ENCODE measurements at regions not wholly inside any gene's neighbourhood (a gene's known extent, or its start where the extent isn't known, plus 50 kb on each side); places are given as distances from the start of the nearest gene placed in this dataset.

DNA sequence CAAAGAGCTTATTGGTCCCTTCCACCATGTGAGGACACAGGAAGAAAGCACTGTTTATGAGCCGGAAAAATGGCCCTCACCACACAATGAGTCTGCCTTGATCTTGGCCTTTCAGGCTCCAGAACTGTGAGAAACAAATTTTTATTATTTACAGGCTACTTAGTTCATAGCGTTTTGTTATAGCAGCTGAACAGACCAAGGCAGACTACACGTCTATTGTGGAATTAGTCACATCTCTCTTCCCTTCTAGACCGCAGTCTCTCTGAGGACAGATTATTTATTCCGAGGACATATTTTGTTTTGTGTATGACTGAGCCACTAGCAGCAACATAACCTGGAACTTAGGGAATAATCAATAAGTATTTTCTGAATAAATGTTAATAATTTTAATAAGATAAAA, 125.5 kb downstream of the ASB1 start:
- ChIA-PET POLR2A (no interaction called here), CTCF (interaction anchor here (0.5 kb wide), 1 partner anchor 75 kb away, joined by 3 read pairs; no protein-coding TSS in a partner anchor)
- DNase-seq (ENCODE audit: extremely low spot score): no peak
- TF ChIP-seq FOXK2 (IDR thresholded peaks at IDR 0.05): no peak
- TF ChIP-seq FOXA1 (IDR thresholded peaks at IDR 0.05): no peak
- TF ChIP-seq FOXM1 (IDR thresholded peaks at IDR 0.05; ENCODE audit: borderline replicate concordance): no peak
- no peak for TF ChIP-seq SUZ12 (IDR thresholded peaks at IDR 0.05)
- no peak for TF ChIP-seq TARDBP (IDR thresholded peaks at IDR 0.05)
- TF ChIP-seq SP1 (IDR thresholded peaks at IDR 0.05): no peak
- TF ChIP-seq CTBP1 (IDR thresholded peaks at IDR 0.05; ENCODE audit: borderline replicate concordance): no peak
- TF ChIP-seq ARNT (IDR thresholded peaks at IDR 0.05): no peak

DNA sequence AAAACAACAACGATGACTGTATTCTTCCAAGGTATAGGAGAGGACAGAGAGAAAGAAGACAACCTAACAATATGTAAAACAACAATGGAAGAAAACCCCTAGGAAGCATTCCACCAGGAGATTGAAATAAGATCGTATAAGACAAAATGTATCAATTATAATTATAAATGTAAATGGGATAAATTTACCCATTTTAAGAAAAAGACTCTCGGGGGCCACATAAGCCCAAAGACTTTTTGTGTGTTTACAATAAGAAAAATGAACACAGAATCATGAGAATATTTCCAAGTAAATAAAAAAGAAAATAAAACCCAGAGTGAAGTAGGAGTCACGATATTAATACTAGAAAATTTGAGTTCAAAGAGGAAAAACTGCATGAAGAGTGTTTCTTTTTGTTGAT, 126.4 kb downstream of the ASB1 start:
- DNase-seq (ENCODE audit: extremely low spot score): no peak
- TF ChIP-seq ELF4 (IDR thresholded peaks at IDR 0.05): no peak
- no peak for TF ChIP-seq TARDBP (IDR thresholded peaks at IDR 0.05)
- no peak for TF ChIP-seq FOXK2 (IDR thresholded peaks at IDR 0.05)
- no peak for TF ChIP-seq CTBP1 (IDR thresholded peaks at IDR 0.05; ENCODE audit: borderline replicate concordance)
- TF ChIP-seq HDGF (IDR thresholded peaks at IDR 0.05; ENCODE audit: borderline replicate concordance): no peak
- TF ChIP-seq NFRKB (IDR thresholded peaks at IDR 0.05): no peak
- TF ChIP-seq SP1 (IDR thresholded peaks at IDR 0.05): no peak
- no peak for TF ChIP-seq FOXA1 (IDR thresholded peaks at IDR 0.05)
- ChIA-PET POLR2A (no interaction called here), CTCF (no interaction called here)

- POLR2A ChIA-PET: no interaction called here
- CTCF ChIA-PET: no interaction called here
- DNase-seq (ENCODE audit: extremely low spot score): no peak
- no peak for TF ChIP-seq SUZ12 (IDR thresholded peaks at IDR 0.05)
- no peak for TF ChIP-seq ZNF384 (IDR thresholded peaks at IDR 0.05)
- TF ChIP-seq LEF1 (IDR thresholded peaks at IDR 0.05; ENCODE audit: borderline replicate concordance): no peak
- no peak for TF ChIP-seq CTBP1 (IDR thresholded peaks at IDR 0.05; ENCODE audit: borderline replicate concordance)
- TF ChIP-seq NFRKB (IDR thresholded peaks at IDR 0.05): no peak
- no peak for TF ChIP-seq ELF4 (IDR thresholded peaks at IDR 0.05)
- no peak for TF ChIP-seq SP1 (IDR thresholded peaks at IDR 0.05)
- no peak for TF ChIP-seq PKNOX1 (IDR thresholded peaks at IDR 0.05)
- TF ChIP-seq ARNT (IDR thresholded peaks at IDR 0.05): no peak
- TF ChIP-seq HDGF (IDR thresholded peaks at IDR 0.05; ENCODE audit: borderline replicate concordance): no peak
Measured at GRCh38 chr2:238554468-238555315, 128.0 kb downstream of the ASB1 start.

DNA sequence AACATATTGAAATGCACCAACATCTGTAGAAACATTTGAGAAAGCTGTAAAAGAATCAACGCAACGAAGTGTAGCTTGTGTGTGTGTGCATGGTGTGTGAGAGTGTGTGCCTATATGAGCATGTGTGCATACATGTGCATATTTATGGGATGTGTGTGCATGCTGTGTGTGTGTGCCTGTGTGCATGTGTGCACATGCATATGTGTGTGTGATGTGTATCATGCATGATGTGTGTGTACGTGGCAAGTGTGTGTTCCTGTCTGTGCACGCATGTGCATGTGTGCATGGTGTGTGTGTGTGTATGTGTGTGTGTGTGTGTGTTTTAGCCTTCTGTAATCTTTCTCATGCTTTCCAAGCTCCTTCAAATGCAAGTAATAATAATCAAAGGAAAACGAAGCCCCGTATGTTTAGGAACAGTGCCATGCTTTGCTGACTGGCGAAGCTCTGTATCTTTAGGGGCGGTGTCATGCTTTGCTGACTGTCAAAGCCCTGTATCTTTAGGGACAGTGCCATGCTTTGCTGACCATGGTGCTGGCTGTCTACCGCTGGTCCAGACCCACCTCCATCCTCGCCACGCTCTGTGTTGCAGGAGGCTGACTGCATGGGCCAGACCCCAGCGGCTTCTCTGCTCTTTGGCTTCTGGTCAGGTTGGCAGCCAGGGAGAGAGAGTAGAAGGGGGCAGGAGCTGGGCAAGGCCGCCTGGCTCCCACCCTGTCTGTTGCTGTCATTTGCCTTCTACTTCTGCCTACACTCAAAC, 129.2 kb downstream of the ASB1 start:
- no peak for TF ChIP-seq FOXK2 (IDR thresholded peaks at IDR 0.05)
- TF ChIP-seq FOXA1 (IDR thresholded peaks at IDR 0.05): no peak
- no peak for TF ChIP-seq BHLHE40 (IDR thresholded peaks at IDR 0.05; ENCODE audit: borderline replicate concordance)
- TF ChIP-seq HDGF (IDR thresholded peaks at IDR 0.05; ENCODE audit: borderline replicate concordance): no peak
- TF ChIP-seq L3MBTL2 (conservative IDR thresholded peaks at IDR 0.05): no peak
- TF ChIP-seq ARNT (IDR thresholded peaks at IDR 0.05): no peak
- TF ChIP-seq SP1 (IDR thresholded peaks at IDR 0.05): no peak
- no peak for TF ChIP-seq NFRKB (IDR thresholded peaks at IDR 0.05)
- TF ChIP-seq SUZ12 (IDR thresholded peaks at IDR 0.05): no peak
- no peak for TF ChIP-seq FOXM1 (IDR thresholded peaks at IDR 0.05; ENCODE audit: borderline replicate concordance)
- TF ChIP-seq ELF4 (IDR thresholded peaks at IDR 0.05): no peak
- POLR2A ChIA-PET: no interaction called here
- CTCF ChIA-PET: no interaction called here
- DNase-seq (ENCODE audit: extremely low spot score): no peak

DNA sequence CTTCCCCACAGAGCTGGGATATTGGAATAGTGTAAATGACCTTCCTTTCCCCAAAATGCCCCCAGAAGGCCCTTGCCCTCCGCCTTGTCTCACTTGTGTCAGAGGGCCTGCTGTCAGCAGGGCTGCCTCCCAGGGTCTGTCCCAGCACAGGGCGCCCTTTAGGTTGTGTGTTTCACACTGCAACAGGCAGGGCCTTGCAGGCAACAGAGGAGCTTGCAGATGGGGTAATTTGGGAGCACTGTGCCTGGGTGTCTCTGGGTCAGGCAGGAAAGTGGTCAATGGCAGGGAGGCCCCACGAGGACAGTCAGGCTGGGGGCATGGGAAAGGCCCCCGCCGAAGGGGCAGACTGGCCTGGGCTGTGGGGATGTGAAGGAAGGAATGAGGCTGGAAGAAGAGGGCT, 130.7 kb downstream of the ASB1 start:
- ChIA-PET CTCF (no interaction called here), POLR2A (no interaction called here)
- no peak for TF ChIP-seq ZNF384 (IDR thresholded peaks at IDR 0.05)

DNA sequence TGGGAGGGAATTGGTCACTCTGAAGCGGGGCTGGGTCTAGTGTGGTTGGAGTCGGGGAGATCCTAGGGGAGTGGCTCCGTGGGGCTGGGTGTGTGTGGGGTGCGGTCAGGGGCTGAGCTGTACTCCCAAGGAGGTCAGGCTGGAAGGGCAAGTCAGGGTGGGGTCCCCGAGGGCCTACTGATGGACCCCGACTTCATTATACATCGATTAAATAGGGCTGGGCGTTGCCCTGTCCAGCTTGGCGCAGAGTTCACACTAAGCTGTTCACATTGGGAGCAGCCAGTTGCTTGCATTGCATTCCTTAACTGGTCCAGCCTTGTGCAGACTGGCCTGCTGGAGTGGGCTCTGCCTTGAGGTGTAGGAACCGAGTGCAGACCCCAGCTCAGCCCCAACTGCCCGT, 131.2 kb downstream of the ASB1 start:
- ChIA-PET POLR2A (no interaction called here), CTCF (no interaction called here)
- no peak for DNase-seq (ENCODE audit: extremely low spot score)
- TF ChIP-seq SUZ12 (IDR thresholded peaks at IDR 0.05): no peak
- TF ChIP-seq ELF4 (IDR thresholded peaks at IDR 0.05): no peak
- no peak for TF ChIP-seq ARNT (IDR thresholded peaks at IDR 0.05)
- no peak for TF ChIP-seq ZNF384 (IDR thresholded peaks at IDR 0.05)
- TF ChIP-seq LEF1 (IDR thresholded peaks at IDR 0.05; ENCODE audit: borderline replicate concordance): no peak

More for the DNA sequence above, 130.7 kb downstream of the ASB1 start:
- DNase-seq (ENCODE audit: extremely low spot score): no peak

- TF ChIP-seq TARDBP (IDR thresholded peaks at IDR 0.05) (no peak), HDGF (IDR thresholded peaks at IDR 0.05; ENCODE audit: borderline replicate concordance) (no peak), ARNT (IDR thresholded peaks at IDR 0.05) (no peak), FOXA1 (IDR thresholded peaks at IDR 0.05) (no peak), FOXK2 (IDR thresholded peaks at IDR 0.05) (no peak), L3MBTL2 (conservative IDR thresholded peaks at IDR 0.05) (no peak), FOXM1 (IDR thresholded peaks at IDR 0.05; ENCODE audit: borderline replicate concordance) (no peak), ZNF384 (IDR thresholded peaks at IDR 0.05) (no peak), PKNOX1 (IDR thresholded peaks at IDR 0.05) (no peak), SUZ12 (IDR thresholded peaks at IDR 0.05) (no peak)
- no peak for DNase-seq (ENCODE audit: extremely low spot score)
- POLR2A ChIA-PET: no interaction called here
- CTCF ChIA-PET: no interaction called here
Measured at GRCh38 chr2:238558456-238559099, 131.9 kb downstream of the ASB1 start.
